ENCODE measurements at regions not wholly inside any gene's neighbourhood (a gene's known extent, or its start where the extent isn't known, plus 50 kb on each side); places are given as distances from the start of the nearest gene placed in this dataset.

DNA sequence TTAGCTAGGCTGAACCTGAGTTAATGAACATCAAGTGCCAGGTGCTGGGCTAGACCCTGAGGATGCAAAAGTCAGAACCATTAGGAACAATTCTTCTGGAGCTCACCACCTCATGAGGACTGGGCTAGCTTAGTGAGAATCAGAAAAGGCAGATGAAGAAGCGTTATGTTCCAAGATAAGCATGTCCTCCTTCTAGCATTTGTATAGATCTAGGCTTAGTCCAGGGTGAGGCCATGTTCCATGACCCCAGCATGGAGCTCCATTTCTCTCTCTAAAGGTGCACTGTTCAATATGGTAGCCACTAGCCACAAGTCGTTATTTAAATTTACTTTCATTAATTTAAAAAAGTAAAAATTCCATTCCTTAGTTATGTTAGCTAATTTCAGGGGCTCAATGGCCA, 365.3 kb upstream of the CCL2 start:
- TF ChIP-seq POLR2A (IDR thresholded peaks at IDR 0.05): no peak
- TF ChIP-seq, protein P1, sequence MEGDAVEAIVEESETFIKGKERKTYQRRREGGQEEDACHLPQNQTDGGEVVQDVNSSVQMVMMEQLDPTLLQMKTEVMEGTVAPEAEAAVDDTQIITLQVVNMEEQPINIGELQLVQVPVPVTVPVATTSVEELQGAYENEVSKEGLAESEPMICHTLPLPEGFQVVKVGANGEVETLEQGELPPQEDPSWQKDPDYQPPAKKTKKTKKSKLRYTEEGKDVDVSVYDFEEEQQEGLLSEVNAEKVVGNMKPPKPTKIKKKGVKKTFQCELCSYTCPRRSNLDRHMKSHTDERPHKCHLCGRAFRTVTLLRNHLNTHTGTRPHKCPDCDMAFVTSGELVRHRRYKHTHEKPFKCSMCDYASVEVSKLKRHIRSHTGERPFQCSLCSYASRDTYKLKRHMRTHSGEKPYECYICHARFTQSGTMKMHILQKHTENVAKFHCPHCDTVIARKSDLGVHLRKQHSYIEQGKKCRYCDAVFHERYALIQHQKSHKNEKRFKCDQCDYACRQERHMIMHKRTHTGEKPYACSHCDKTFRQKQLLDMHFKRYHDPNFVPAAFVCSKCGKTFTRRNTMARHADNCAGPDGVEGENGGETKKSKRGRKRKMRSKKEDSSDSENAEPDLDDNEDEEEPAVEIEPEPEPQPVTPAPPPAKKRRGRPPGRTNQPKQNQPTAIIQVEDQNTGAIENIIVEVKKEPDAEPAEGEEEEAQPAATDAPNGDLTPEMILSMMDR (IDR thresholded peaks at IDR 0.05): no peak

All from testis (tissue), 2 donors.